Globus pallidus (tissue), 1 donor: ENCODE measurements at regions not wholly inside any gene's neighbourhood (a gene's known extent, or its start where the extent isn't known, plus 50 kb on each side); places are given as distances from the start of the nearest gene placed in this dataset.

Experiments used
- DNase-seq: peaks from one replicate; pipeline ENCODE4 v3.0.0-alpha.2; 2015; ENCODE audit warnings: low spot score

- no peak for DNase-seq
Observed at GRCh38 chr10:31709476-31709875, 219.2 kb downstream of the ARHGAP12 start.

GRCh38 chr10:31709028-31709427 lies 219.6 kb downstream of the ARHGAP12 start:
- no peak for DNase-seq

GRCh38 chr10:31708474-31708873 lies 220.2 kb downstream of the ARHGAP12 start:
- DNase-seq, result no peak

- no peak for DNase-seq
Observed at GRCh38 chr10:31708046-31708445, 220.6 kb downstream of the ARHGAP12 start.

GRCh38 chr10:31707093-31708039 lies 221.3 kb downstream of the ARHGAP12 start:
- DNase-seq, result peak; percentile 72

DNA sequence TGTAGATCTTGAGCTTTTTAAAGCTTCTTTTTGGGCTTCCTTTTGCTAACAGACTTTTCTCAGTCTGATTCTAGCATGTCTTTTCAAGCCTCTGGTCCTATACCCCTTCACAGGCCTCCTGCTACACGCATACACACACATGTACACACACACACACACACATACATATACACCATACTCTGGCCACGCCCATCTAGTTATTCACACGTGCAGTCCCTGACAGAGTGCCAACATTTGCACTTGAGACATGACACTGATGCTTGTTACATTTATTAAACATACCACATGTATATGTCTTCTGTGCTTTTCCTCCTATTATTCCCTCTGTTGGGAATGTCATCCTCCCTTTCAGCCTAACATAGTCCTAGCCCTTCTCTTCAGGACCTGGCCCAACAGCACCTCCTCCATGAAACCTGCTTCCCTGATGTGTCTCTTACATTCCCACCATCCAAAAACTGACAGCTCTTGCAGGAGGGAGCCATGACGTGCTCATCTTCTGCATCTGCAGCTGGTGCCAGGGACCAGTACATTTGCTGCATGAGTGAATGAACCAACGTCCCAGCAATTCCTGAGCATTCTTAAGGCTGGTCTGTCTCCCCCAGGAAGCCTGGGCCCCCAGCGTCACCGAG lies 222.1 kb downstream of the ARHGAP12 start:
- DNase-seq, result no peak

DNA sequence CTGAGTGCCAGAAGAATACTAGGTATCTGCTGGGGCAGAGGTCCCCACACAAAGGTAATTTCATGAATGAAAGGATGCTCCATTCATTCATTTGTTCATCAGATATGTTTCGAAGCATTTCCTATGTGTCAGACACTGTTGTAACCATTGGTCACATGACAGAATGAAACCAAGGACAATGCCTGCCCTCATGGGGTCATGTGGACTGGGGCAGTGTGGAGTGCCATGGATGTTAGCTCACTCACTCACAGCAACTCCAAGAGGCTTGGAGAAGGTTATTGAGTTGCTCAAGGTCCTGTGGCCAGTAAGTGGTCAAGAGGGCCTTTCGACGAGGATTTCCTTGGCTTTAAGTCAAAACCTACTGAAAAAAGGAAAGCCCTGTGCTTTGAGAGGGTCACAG lies 223.5 kb downstream of the ARHGAP12 start:
- no peak for DNase-seq

DNA sequence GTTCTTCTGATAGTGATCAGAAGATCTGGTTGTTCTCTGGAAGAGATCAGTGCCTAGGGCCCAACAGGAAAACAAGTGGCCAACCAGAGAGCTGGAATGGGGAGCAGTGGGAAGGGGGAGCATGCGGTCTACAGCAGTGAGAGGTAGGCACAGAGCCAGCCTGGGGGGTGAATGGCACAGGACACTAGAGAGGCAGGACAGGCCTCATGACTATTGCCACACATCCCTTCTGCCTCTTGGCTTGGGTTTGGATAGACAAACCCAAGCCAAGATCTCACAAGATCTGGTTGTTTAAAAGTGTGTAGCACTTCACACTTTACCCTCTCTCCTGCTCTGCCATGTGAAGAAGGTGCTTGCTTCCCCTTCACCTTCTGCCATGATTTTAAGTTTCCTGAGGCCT lies 224.4 kb downstream of the ARHGAP12 start:
- no peak for DNase-seq

GRCh38 chr10:31702954-31703353 lies 225.7 kb downstream of the ARHGAP12 start:
- DNase-seq, result no peak

DNA sequence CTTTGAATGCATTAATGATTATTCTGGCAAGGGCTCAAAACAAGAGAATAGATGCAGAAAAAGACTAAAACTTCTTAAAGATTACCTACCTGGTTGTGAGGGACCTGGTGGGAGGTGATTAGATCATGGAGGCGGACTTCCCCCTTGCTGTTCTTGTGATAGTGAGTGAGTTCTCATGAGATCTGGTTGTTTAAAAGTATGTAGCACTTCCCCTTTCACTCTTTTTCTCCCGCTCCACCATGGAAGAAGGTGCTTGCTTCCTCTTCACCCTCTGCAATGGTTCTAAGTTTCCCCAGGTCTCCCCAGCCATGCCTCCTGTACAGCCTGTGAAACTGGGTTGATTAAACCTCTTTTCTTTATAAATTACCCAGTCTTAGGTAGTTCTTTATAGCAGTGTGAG lies 226.6 kb downstream of the ARHGAP12 start:
- no peak for DNase-seq

- no peak for DNase-seq
Observed at GRCh38 chr10:31701546-31701945, 227.1 kb downstream of the ARHGAP12 start.

GRCh38 chr10:31700181-31700611 lies 228.4 kb downstream of the ARHGAP12 start:
- DNase-seq, result no peak

DNA sequence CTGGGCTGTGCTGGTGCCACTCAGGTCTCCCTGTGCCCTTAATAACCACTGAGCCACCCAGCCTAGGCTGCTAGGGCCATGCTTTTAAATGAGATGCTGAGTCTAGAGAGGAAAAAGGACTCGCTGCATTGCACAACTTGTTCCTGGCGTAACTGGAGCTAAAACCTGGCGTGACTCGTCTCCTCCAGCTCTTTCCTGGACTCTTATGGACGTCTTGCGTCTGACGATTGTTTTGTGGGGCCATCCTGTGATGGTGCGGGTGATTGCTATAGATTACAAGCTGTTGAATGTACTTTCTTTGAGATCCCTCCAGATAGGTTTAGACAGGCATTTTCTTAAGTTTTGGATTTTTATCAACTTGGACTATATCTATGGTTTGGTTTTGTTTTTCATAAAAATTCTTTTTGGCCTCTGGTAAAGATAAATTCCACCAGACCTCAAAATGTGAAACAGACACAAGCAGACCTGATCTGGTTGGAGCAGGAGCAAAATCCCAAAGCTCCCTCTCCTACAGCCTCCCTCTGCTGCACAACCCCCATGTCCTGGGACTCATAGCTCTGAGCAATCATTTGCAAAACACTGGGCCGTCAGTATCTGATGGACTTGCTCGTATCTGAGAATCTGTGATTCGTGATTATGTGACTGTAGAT lies 230.3 kb downstream of the ARHGAP12 start:
- no peak for DNase-seq

GRCh38 chr10:31697271-31698180 lies 231.1 kb downstream of the ARHGAP12 start:
- DNase-seq, result peak; percentile 75

- DNase-seq, result no peak
Observed at GRCh38 chr10:31694929-31695837, 233.4 kb downstream of the ARHGAP12 start.

GRCh38 chr10:31694126-31694685 lies 234.4 kb downstream of the ARHGAP12 start:
- no peak for DNase-seq

- DNase-seq, result no peak
Observed at GRCh38 chr10:31693491-31693890, 235.1 kb downstream of the ARHGAP12 start.

GRCh38 chr10:31689233-31689632 lies 239.4 kb downstream of the ARHGAP12 start:
- no peak for DNase-seq

GRCh38 chr10:31687663-31688482 lies 240.8 kb downstream of the ARHGAP12 start:
- no peak for DNase-seq
